Erythroblast (primary cell): ENCODE measurements at regions not wholly inside any gene's neighbourhood (a gene's known extent, or its start where the extent isn't known, plus 50 kb on each side); places are given as distances from the start of the nearest gene placed in this dataset.

Experiments
- GATA1 ChIP-seq: IDR thresholded peaks from 2 replicates; pipeline ENCODE4 v1.6.1; 2011; ENCODE audit warnings: low read depth, mild to moderate bottlenecking, control low read depth, low read length, moderate library complexity
- POLR2A ChIP-seq: IDR thresholded peaks from 2 replicates; pipeline ENCODE4 v1.6.1; 2011; ENCODE audit warnings: mild to moderate bottlenecking, low read length

GRCh38 chrX:9271789-9272525 is 192.9 kb upstream of the TBL1X start:
- TF ChIP-seq POLR2A (no peak), GATA1 (no peak)
